Calu3 (cell line): ENCODE measurements at regions not wholly inside any gene's neighbourhood (a gene's known extent, or its start where the extent isn't known, plus 50 kb on each side); places are given as distances from the start of the nearest gene placed in this dataset.

ENCODE experiments used
- BruUV-seq: library from RNA; stranded (reverse); fragments of 400-500 nt; replicated peaks from 2 replicates; lab custom pipeline; 2021; lab: Mats Ljungman, UMichigan
- CTCF ChIA-PET: fragments of 300-600 bp; sonication (Branson Sonifier 250); formaldehyde crosslinking; loops from one replicate; lab custom pipeline; 2022; ENCODE audit warnings: antibody characterized with exemption; lab: Charles Lee
- DNase-seq: peaks from one replicate; pipeline ENCODE4 v3.0.0; 2022
- H3K27ac Mint-ChIP-seq: one replicate; pipeline ENCODE4 v1.8.0; 2022; ENCODE audit warnings: mixed read lengths; ENCODE audit not compliant: unreplicated experiment
- H3K27me3 Mint-ChIP-seq: one replicate; pipeline ENCODE4 v1.8.0; 2022; ENCODE audit warnings: mixed read lengths; ENCODE audit not compliant: unreplicated experiment
- H3K36me3 Mint-ChIP-seq: one replicate; pipeline ENCODE4 v1.8.0; 2022; ENCODE audit warnings: mild to moderate bottlenecking, moderate library complexity, mixed read lengths; ENCODE audit not compliant: insufficient read depth, unreplicated experiment
- H3K4me1 Mint-ChIP-seq: one replicate; pipeline ENCODE4 v1.8.0; 2022; ENCODE audit warnings: mild to moderate bottlenecking, low read depth, mixed read lengths; ENCODE audit not compliant: unreplicated experiment
- H3K4me3 Mint-ChIP-seq: one replicate; pipeline ENCODE4 v1.8.0; 2022; ENCODE audit warnings: mild to moderate bottlenecking, low read depth, moderate library complexity, mixed read lengths; ENCODE audit not compliant: unreplicated experiment
- H3K9me3 Mint-ChIP-seq: one replicate; pipeline ENCODE4 v1.8.0; 2022; ENCODE audit warnings: low read depth, mixed read lengths; ENCODE audit not compliant: unreplicated experiment
- CTCF ChIP-seq: fragments of 200-600 bp; IDR thresholded peaks from one replicate; pipeline ENCODE4 v1.8.0; 2022; ENCODE audit warnings: antibody characterized with exemption; ENCODE audit not compliant: unreplicated experiment
- intact Hi-C: fragments of 100-400 bp; cut with micrococcal nuclease; formaldehyde crosslinking; loops from one replicate; pipeline ENCODE4 v1.10.0; 2022; ENCODE audit not compliant: unreplicated experiment

- intact Hi-C loops, result no loop called here
- no peaks in the 10 kb centered on the region for H3K9me3 Mint-ChIP-seq
- H3K4me1 Mint-ChIP-seq, result no peaks in the 10 kb centered on the region
- H3K36me3 Mint-ChIP-seq, result no peaks in the 10 kb centered on the region
- TF ChIP-seq CTCF, result no peak
- BruUV-seq, result no TSS peak
- H3K27me3 Mint-ChIP-seq, result no peaks in the 10 kb centered on the region
- CTCF ChIA-PET, result no interaction called here
- H3K4me3 Mint-ChIP-seq, result no peak overlapping the region
- DNase-seq, result no peak
- no peak overlapping the region for H3K27ac Mint-ChIP-seq
Measured at GRCh38 chr1:73821520-73821919, 376.5 kb downstream of the LRRIQ3 start.

- H3K9me3 Mint-ChIP-seq, result peaks cover 2% of the 10 kb centered on the region
Measured at GRCh38 chr1:73820843-73821242, 377.1 kb downstream of the LRRIQ3 start.

GRCh38 chr1:73813716-73814115 lies 384.3 kb downstream of the LRRIQ3 start:
- peaks cover 4% of the 10 kb centered on the region for H3K9me3 Mint-ChIP-seq
- H3K4me3 Mint-ChIP-seq, result no peak overlapping the region
- intact Hi-C loops, result no loop called here
- no peaks in the 10 kb centered on the region for H3K36me3 Mint-ChIP-seq
- H3K4me1 Mint-ChIP-seq, result no peaks in the 10 kb centered on the region
- TF ChIP-seq CTCF, result no peak
- no TSS peak for BruUV-seq
- CTCF ChIA-PET, result no interaction called here
- no peak for DNase-seq
- no peak overlapping the region for H3K27ac Mint-ChIP-seq
- H3K27me3 Mint-ChIP-seq, result no peaks in the 10 kb centered on the region

More at GRCh38 chr1:73820843-73821242, 377.1 kb downstream of the LRRIQ3 start:
- CTCF ChIA-PET, result no interaction called here
- intact Hi-C loops, result no loop called here
- BruUV-seq, result no TSS peak
- no peak overlapping the region for H3K27ac Mint-ChIP-seq
- H3K4me1 Mint-ChIP-seq, result no peaks in the 10 kb centered on the region
- H3K4me3 Mint-ChIP-seq, result no peak overlapping the region
- H3K27me3 Mint-ChIP-seq, result no peaks in the 10 kb centered on the region
- no peak for DNase-seq
- H3K36me3 Mint-ChIP-seq, result no peaks in the 10 kb centered on the region
- TF ChIP-seq CTCF, result no peak

GRCh38 chr1:73813236-73813635 lies 384.7 kb downstream of the LRRIQ3 start:
- Mint-ChIP-seq H3K27ac (no peak overlapping the region), H3K4me3 (no peak overlapping the region), H3K4me1 (no peaks in the 10 kb centered on the region), H3K9me3 (peaks cover 4% of the 10 kb centered on the region), H3K36me3 (no peaks in the 10 kb centered on the region), H3K27me3 (no peaks in the 10 kb centered on the region)
- CTCF ChIA-PET, result no interaction called here
- DNase-seq, result no peak
- TF ChIP-seq CTCF, result no peak
- no TSS peak for BruUV-seq
- intact Hi-C loops, result no loop called here
